Breast epithelium (tissue), 4 donors: ENCODE measurements at regions not wholly inside any gene's neighbourhood (a gene's known extent, or its start where the extent isn't known, plus 50 kb on each side); places are given as distances from the start of the nearest gene placed in this dataset.

Experiments
- DNase-seq, 2 donors: peaks; one replicate each; pipeline ENCODE4 v3.0.0-alpha.2; 2019; ENCODE audit warnings: low spot score in 2 of 2
- H3K27ac ChIP-seq, 2 donors: fragments of 200-600 bp; sonication (generic) in 1 of 2; one replicate each; pipeline ENCODE4 v1.5.1; 2016 to 2019; ENCODE audit warnings: mild to moderate bottlenecking in 1 of 2
- H3K27me3 ChIP-seq, 2 donors: fragments of 200-600 bp; sonication (generic) in 1 of 2; one replicate each; pipeline versions ENCODE4 v1.5.1 to v1.6.0; 2017 to 2019; ENCODE audit warnings: control low read depth in 1 of 2, mild to moderate bottlenecking in 1 of 2
- H3K36me3 ChIP-seq: fragments of 200-600 bp; one replicate; pipeline ENCODE4 v1.5.1; 2019
- H3K4me1 ChIP-seq, 2 donors: fragments of 200-600 bp; sonication (generic); one replicate each; pipeline ENCODE4 v1.5.1; 2016 to 2019; ENCODE audit warnings: control low read depth in 1 of 2
- H3K4me3 ChIP-seq, 3 donors: fragments of 200-600 bp; sonication (generic); 1 replicate in 2 of 3; 2 replicates in 1 of 3; pipeline ENCODE4 v1.5.1; 2016 to 2019; ENCODE audit warnings: mild to moderate bottlenecking in 3 of 3, moderate library complexity in 2 of 3
- H3K9me3 ChIP-seq, 2 donors: fragments of 200-600 bp; sonication (generic) in 1 of 2; one replicate each; pipeline ENCODE4 v1.5.1; 2016 to 2019; ENCODE audit warnings: control low read depth in 1 of 2
- POLR2A ChIP-seq: fragments of 450-650 bp; IDR thresholded peaks from one replicate; pipeline ENCODE4 v1.6.1; 2016; ENCODE audit warnings: antibody characterized with exemption, mild to moderate bottlenecking, moderate library complexity
- POLR2AphosphoS5 ChIP-seq, 3 donors: sonication (generic); formaldehyde crosslinking; IDR thresholded peaks; one replicate each; pipeline ENCODE4 v1.6.1; 2017; ENCODE audit warnings: antibody characterized with exemption in 3 of 3
- intact Hi-C: fragments of 100-400 bp; cut with DNase I; formaldehyde crosslinking; loops from one replicate; pipeline ENCODE4 v1.15.1; 2023; ENCODE audit warnings: low total_unique reads
- TF ChIP-seq, protein P1 (sequence below), 3 donors: fragments of 450-650 bp; IDR thresholded peaks; one replicate each; pipeline ENCODE4 v1.5.1; 2016 to 2017; ENCODE audit warnings: antibody characterized with exemption in 3 of 3, mild to moderate bottlenecking in 3 of 3, moderate library complexity in 3 of 3

DNA sequence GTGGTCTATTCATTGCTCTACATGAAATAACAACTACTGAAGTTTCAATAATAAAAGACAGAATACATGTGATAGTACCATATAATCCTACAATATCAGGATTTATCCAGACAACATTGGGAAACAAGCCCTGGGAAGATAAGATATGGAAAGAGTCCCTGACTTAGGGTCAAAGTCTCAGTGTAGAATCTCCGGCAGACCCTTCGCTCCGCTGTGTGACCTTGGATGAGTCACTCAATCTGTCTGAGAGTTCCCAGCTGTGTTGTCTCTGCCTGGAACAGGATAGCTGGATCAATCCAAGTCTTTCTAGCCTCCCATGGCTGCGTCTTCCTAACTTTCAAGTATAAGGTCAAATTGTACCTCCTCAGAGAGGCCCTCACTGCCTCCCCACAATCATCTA, 335.9 kb downstream of the TMEM114 start:
- H3K9me3 ChIP-seq, result no peaks in the 10 kb centered on the region
- no peak for DNase-seq
- H3K36me3 ChIP-seq, result no peaks in the 10 kb centered on the region
- TF ChIP-seq, protein P1, sequence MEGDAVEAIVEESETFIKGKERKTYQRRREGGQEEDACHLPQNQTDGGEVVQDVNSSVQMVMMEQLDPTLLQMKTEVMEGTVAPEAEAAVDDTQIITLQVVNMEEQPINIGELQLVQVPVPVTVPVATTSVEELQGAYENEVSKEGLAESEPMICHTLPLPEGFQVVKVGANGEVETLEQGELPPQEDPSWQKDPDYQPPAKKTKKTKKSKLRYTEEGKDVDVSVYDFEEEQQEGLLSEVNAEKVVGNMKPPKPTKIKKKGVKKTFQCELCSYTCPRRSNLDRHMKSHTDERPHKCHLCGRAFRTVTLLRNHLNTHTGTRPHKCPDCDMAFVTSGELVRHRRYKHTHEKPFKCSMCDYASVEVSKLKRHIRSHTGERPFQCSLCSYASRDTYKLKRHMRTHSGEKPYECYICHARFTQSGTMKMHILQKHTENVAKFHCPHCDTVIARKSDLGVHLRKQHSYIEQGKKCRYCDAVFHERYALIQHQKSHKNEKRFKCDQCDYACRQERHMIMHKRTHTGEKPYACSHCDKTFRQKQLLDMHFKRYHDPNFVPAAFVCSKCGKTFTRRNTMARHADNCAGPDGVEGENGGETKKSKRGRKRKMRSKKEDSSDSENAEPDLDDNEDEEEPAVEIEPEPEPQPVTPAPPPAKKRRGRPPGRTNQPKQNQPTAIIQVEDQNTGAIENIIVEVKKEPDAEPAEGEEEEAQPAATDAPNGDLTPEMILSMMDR (IDR thresholded peaks at IDR 0.05), result no peak
- TF ChIP-seq POLR2AphosphoS5 (IDR thresholded peaks at IDR 0.05), result no peak
- no peak for TF ChIP-seq POLR2A
- no peaks in the 10 kb centered on the region for H3K27me3 ChIP-seq
- no peak overlapping the region for H3K27ac ChIP-seq
- no peak overlapping the region for H3K4me3 ChIP-seq
- intact Hi-C loops, result loop anchor here (5.0 kb wide), 1 partner anchor 88 kb away; no protein-coding TSS in a partner anchor
- H3K4me1 ChIP-seq, result no peaks in the 10 kb centered on the region

DNA sequence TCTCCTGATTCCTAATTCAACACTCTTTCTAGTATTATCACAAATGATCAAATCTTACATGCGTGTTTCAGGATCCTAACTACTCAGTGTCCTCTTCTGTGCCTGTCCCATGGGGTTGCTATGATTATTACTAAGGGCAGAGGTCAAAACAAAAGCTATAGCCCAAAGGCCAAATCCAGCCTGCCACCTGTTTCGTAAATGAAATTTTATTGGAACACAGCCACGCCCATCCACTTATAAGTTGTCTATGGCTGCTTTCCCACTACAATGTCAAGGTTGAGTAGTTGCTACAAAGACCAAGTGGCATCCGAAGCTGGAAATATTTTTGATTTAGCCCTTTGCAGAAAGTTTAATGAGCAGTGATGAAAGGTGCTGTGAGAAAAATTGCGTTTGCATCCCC, 336.6 kb downstream of the TMEM114 start:
- H3K27ac ChIP-seq, result no peak overlapping the region
- intact Hi-C loops, result loop anchor here (5.0 kb wide), 1 partner anchor 89 kb away; no protein-coding TSS in a partner anchor
- H3K36me3 ChIP-seq, result no peaks in the 10 kb centered on the region
- no peaks in the 10 kb centered on the region for H3K27me3 ChIP-seq
- no peak for DNase-seq
- no peaks in the 10 kb centered on the region for H3K4me1 ChIP-seq
- no peak overlapping the region for H3K4me3 ChIP-seq
- TF ChIP-seq, protein P1 (IDR thresholded peaks at IDR 0.05), result no peak
- H3K9me3 ChIP-seq, result no peaks in the 10 kb centered on the region

- DNase-seq, result no peak
- Histone ChIP-seq H3K36me3 (no peaks in the 10 kb centered on the region), H3K27me3 (no peaks in the 10 kb centered on the region), H3K4me3 (no peak overlapping the region), H3K27ac (no peak overlapping the region), H3K9me3 (no peaks in the 10 kb centered on the region), H3K4me1 (no peaks in the 10 kb centered on the region)
- TF ChIP-seq, protein P1 (IDR thresholded peaks at IDR 0.05), result no peak
- intact Hi-C loops, result loop anchor here (5.0 kb wide), 1 partner anchor 91 kb away; no protein-coding TSS in a partner anchor
Observed at GRCh38 chr16:8251727-8252126, 338.6 kb downstream of the TMEM114 start.

DNA sequence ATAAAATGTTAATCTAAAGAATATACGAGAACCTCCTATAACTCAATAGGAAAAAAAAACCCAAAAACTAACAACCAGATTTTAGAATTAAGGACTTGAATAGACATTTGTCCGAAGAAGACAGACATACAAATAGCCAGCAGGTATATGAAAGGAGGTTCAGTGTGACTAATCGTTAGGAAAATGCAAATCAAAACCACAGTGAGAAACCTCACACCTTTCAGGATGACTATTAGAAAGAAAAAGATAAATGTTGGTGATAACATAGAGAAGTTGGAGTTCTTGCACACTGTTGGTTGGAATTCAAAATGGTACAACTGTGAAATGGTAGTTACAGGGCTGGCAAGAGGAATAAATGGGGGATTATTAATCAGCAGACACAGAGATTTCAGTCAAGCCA, 339.0 kb downstream of the TMEM114 start:
- intact Hi-C loops, result loop anchor here (5.0 kb wide), 1 partner anchor 91 kb away; no protein-coding TSS in a partner anchor
- TF ChIP-seq POLR2A (no peak), POLR2AphosphoS5 (IDR thresholded peaks at IDR 0.05) (no peak)
- TF ChIP-seq, protein P1 (IDR thresholded peaks at IDR 0.05), result no peak

DNA sequence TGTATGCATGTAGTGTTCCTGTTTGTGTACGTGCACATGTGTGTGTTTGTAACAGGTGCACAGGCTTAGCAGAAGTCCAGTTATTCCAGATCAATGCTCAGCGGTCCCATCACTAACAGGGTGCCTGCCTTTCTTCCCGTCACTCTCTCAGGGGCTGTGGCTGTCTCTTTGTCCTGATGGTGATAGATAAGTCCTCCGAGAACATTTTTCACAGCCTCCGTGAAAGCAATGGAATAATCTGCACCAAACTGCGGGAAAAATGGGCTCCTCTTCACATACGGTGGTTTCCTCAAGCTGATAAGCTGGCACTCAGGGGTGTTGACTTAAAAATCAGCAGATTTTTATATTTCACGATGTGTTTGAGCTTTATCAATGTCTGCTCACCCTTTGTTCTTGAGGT, 342.3 kb downstream of the TMEM114 start:
- Histone ChIP-seq H3K9me3 (no peaks in the 10 kb centered on the region), H3K4me1 (no peaks in the 10 kb centered on the region), H3K27me3 (peaks cover 0 to 3% of the 10 kb centered on the region in 2 donors), H3K4me3 (no peak overlapping the region), H3K36me3 (no peaks in the 10 kb centered on the region), H3K27ac (no peak overlapping the region)
- TF ChIP-seq POLR2A, result no peak
- TF ChIP-seq POLR2AphosphoS5 (IDR thresholded peaks at IDR 0.05), result no peak
- TF ChIP-seq, protein P1 (IDR thresholded peaks at IDR 0.05), result no peak
- no peak for DNase-seq
- intact Hi-C loops, result no loop called here

More for the DNA sequence above, 339.0 kb downstream of the TMEM114 start:
- no peak overlapping the region for H3K27ac ChIP-seq
- no peaks in the 10 kb centered on the region for H3K9me3 ChIP-seq
- no peak for DNase-seq
- no peak overlapping the region for H3K4me3 ChIP-seq
- H3K27me3 ChIP-seq, result no peaks in the 10 kb centered on the region
- H3K4me1 ChIP-seq, result no peaks in the 10 kb centered on the region
- H3K36me3 ChIP-seq, result no peaks in the 10 kb centered on the region
